Ishikawa (cell line): ENCODE measurements at regions not wholly inside any gene's neighbourhood (a gene's known extent, or its start where the extent isn't known, plus 50 kb on each side); places are given as distances from the start of the nearest gene placed in this dataset.

ENCODE experiments used
- EGR1 ChIP-seq: IDR thresholded peaks from 2 replicates; pipeline ENCODE4 v1.6.1; 2012
- EP300 ChIP-seq: IDR thresholded peaks from 2 replicates; pipeline ENCODE4 v1.6.1; 2012; ENCODE audit warnings: borderline replicate concordance
- FOXM1 ChIP-seq: IDR thresholded peaks from 2 replicates; pipeline ENCODE4 v1.6.1; 2012; ENCODE audit warnings: low read depth, borderline replicate concordance
- TAF1 ChIP-seq: IDR thresholded peaks from 2 replicates; pipeline ENCODE4 v1.6.1; 2012; ENCODE audit warnings: low read depth, mild to moderate bottlenecking
- TF ChIP-seq, protein P1 (sequence below): IDR thresholded peaks from 2 replicates; pipeline ENCODE4 v1.6.1; 2012; ENCODE audit warnings: low read depth, mild to moderate bottlenecking

DNA sequence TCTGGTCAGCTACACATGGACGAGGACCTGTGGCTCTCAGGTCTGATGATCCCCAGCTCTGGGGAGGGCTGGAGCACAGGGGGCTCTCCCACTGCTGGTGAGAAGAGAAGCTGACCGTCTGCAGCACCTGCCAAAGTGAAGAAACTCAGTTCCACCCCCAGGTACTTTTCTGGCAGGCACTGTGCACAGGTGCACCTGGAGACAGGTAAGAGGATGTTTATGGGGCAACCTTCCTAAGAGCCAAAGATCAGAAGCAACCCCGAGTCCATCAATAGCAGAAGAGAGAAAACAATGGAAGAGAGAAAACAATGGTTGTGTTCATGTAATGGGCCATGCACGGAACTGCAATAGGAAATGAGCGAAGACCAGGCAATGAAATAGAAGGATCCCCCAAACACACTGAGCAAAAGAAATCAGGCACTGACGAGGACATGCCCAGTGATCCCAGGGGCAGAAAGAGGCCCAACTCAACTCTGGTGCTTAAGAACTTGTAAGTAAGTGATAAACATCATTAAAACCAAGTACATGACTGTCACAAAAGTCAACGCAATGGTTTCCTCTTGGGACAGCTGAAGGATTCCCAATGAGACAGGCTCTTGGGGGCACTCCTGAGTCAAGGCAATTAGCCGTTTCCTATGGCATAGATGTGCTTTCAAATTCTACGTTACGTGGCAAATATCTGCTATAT is 95.0 kb upstream of the ALDH1A3 start:
- TF ChIP-seq, protein P1, sequence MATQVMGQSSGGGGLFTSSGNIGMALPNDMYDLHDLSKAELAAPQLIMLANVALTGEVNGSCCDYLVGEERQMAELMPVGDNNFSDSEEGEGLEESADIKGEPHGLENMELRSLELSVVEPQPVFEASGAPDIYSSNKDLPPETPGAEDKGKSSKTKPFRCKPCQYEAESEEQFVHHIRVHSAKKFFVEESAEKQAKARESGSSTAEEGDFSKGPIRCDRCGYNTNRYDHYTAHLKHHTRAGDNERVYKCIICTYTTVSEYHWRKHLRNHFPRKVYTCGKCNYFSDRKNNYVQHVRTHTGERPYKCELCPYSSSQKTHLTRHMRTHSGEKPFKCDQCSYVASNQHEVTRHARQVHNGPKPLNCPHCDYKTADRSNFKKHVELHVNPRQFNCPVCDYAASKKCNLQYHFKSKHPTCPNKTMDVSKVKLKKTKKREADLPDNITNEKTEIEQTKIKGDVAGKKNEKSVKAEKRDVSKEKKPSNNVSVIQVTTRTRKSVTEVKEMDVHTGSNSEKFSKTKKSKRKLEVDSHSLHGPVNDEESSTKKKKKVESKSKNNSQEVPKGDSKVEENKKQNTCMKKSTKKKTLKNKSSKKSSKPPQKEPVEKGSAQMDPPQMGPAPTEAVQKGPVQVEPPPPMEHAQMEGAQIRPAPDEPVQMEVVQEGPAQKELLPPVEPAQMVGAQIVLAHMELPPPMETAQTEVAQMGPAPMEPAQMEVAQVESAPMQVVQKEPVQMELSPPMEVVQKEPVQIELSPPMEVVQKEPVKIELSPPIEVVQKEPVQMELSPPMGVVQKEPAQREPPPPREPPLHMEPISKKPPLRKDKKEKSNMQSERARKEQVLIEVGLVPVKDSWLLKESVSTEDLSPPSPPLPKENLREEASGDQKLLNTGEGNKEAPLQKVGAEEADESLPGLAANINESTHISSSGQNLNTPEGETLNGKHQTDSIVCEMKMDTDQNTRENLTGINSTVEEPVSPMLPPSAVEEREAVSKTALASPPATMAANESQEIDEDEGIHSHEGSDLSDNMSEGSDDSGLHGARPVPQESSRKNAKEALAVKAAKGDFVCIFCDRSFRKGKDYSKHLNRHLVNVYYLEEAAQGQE, result no peak
- TF ChIP-seq FOXM1, result no peak
- TF ChIP-seq TAF1, result 0 out of 2 replicates have a peak, but pooled peaks have one; percentile 15
- no peak for TF ChIP-seq EP300
- TF ChIP-seq EGR1, result no peak
